Testis (tissue), 2 donors: ENCODE measurements at regions not wholly inside any gene's neighbourhood (a gene's known extent, or its start where the extent isn't known, plus 50 kb on each side); places are given as distances from the start of the nearest gene placed in this dataset.

Experiments
- DNase-seq: peaks from one replicate; pipeline ENCODE4 v3.0.0-alpha.2; 2019
- H3K27ac ChIP-seq, 2 donors: fragments of 200-600 bp; sonication (generic); one replicate each; pipeline ENCODE4 v1.5.1; 2019
- H3K27me3 ChIP-seq: fragments of 200-600 bp; sonication (generic); one replicate; pipeline ENCODE4 v1.5.1; 2019
- H3K36me3 ChIP-seq: fragments of 200-600 bp; sonication (generic); one replicate; pipeline ENCODE4 v1.5.1; 2017; ENCODE audit warnings: low read depth; ENCODE audit errors: missing control alignments
- H3K4me1 ChIP-seq: fragments of 200-600 bp; sonication (generic); one replicate; pipeline ENCODE4 v1.5.1; 2019
- H3K4me3 ChIP-seq, 2 donors: fragments of 200-600 bp; sonication (generic); one replicate each; pipeline ENCODE4 v1.5.1; 2017 to 2019
- H3K9me3 ChIP-seq: fragments of 200-600 bp; sonication (generic); one replicate; pipeline ENCODE4 v1.5.1; 2017
- POLR2A ChIP-seq: fragments of 450-650 bp; IDR thresholded peaks from one replicate; pipeline ENCODE4 v1.6.1; 2017; ENCODE audit warnings: antibody characterized with exemption, mild to moderate bottlenecking, moderate library complexity
- whole genome bisulfite sequencing, 2 donors: methylation state at CpG; one replicate each; pipeline ENCODE4 v1.1.5; 2018; 5-methylcytosine and 5-hydroxymethylcytosine counted together
- intact Hi-C: fragments of 100-400 bp; cut with DNase I; formaldehyde crosslinking; loops from one replicate; pipeline ENCODE4 v1.15.1; 2023; ENCODE audit warnings: low total_unique reads
- TF ChIP-seq, protein P1 (sequence below), 3 experiments: fragments of 450-650 bp in 2 of 3; fragments of 200-600 bp in 1 of 3; sonication (generic) in 1 of 3; IDR thresholded peaks; one replicate each; pipeline ENCODE4 v1.5.1; 2016 to 2019; ENCODE audit warnings: antibody characterized with exemption in 3 of 3, mild to moderate bottlenecking in 2 of 3, moderate library complexity in 1 of 3

- no peak for DNase-seq
- TF ChIP-seq, protein P1, sequence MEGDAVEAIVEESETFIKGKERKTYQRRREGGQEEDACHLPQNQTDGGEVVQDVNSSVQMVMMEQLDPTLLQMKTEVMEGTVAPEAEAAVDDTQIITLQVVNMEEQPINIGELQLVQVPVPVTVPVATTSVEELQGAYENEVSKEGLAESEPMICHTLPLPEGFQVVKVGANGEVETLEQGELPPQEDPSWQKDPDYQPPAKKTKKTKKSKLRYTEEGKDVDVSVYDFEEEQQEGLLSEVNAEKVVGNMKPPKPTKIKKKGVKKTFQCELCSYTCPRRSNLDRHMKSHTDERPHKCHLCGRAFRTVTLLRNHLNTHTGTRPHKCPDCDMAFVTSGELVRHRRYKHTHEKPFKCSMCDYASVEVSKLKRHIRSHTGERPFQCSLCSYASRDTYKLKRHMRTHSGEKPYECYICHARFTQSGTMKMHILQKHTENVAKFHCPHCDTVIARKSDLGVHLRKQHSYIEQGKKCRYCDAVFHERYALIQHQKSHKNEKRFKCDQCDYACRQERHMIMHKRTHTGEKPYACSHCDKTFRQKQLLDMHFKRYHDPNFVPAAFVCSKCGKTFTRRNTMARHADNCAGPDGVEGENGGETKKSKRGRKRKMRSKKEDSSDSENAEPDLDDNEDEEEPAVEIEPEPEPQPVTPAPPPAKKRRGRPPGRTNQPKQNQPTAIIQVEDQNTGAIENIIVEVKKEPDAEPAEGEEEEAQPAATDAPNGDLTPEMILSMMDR (IDR thresholded peaks at IDR 0.05), result no peak
- no peak for TF ChIP-seq POLR2A
- H3K36me3 ChIP-seq, result no peaks in the 10 kb centered on the region
- no peak overlapping the region for H3K4me3 ChIP-seq
- H3K27ac ChIP-seq, result no peak overlapping the region
- intact Hi-C loops, result no loop called here
- H3K9me3 ChIP-seq, result no peaks in the 10 kb centered on the region
- H3K4me1 ChIP-seq, result no peaks in the 10 kb centered on the region
- no peaks in the 10 kb centered on the region for H3K27me3 ChIP-seq
- 83 to 90% methylated on average over 2 of the region's 2 CpGs for WGBS, 2 donors
Observed at GRCh38 chr6:132888701-132889100, 74.3 kb downstream of the RPS12 start.

DNA sequence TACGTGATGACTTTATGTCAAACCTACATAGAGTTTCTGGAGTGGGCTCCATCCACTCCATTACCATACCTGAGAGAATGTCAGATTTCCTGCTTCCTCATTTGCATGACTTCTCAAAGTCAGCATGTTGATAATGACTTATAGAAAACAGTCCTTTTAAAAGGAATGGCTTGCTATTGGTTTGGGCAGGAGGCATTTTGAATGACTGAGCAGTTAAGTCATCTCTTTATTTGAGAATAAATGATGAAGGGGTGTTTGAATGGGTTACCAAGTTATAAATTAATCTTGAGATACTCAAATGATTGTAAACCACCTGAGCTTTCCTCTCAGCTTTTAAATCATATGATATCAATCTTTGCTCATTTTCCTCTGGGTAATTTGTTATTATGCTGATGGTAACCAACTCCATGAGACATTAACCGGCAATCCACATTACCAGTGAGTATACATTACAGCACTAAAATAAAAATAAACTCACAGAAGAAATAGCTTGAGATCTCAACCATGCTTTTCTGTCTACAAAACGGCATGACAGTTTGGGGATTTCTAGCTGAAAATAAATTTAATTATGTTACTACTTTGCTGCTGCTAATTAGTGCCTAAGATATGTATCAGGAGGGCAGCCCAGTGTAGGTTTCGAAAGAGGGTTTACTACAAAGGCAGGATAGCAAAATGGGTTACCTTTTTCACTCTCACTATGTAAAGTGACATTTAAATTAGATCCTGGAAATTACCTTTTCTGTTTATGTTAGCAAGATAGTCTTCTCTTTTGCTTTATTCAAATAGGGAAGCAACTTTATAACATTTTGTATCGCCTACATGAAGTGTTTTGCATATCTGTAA lies 78.8 kb downstream of the RPS12 start:
- Histone ChIP-seq H3K4me1 (no peaks in the 10 kb centered on the region), H3K36me3 (no peaks in the 10 kb centered on the region), H3K9me3 (no peaks in the 10 kb centered on the region), H3K4me3 (no peak overlapping the region), H3K27ac (no peak overlapping the region), H3K27me3 (no peaks in the 10 kb centered on the region)
- intact Hi-C loops, result no loop called here
- no peak for DNase-seq
- 84 to 89% methylated on average over 5 of the region's 5 CpGs for WGBS, 2 donors
- TF ChIP-seq POLR2A, result no peak
- TF ChIP-seq, protein P1 (IDR thresholded peaks at IDR 0.05), result no peak

DNA sequence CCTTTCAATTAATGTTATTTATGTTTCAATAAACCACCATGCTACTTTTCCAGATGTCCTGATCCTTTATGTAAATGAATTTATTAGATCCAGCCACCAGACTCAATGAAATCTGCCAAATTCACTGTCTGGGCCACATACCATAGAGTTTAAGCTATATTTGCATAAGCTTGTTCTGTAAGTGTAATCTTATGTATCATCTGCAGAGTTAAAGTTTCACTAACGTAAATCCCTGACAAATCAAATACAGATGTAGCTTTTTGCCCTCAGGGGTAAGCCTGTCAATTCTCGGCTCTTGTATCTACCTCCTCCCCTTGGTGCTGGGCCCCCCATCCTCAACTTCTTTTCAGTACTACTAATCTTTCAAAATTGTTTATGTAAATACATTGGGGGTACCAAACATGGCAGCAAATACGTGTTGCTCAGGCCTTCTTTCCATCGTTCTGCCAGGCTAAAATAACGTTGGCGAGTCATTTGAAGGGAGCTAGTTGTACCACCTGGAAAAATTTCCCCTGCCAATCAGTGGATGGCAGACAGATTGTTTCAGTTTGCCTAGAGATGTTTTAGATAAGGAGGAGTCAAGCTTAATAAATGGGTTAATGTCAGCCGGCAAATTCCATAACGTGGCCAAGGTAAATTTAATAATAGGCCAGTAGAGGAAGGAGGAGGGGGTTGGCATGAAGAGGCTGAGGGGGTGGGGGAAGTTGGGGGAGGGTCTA lies 79.6 kb downstream of the RPS12 start:
- intact Hi-C loops, result no loop called here
- TF ChIP-seq, protein P1 (IDR thresholded peaks at IDR 0.05), result no peak
- no peak for TF ChIP-seq POLR2A
- Histone ChIP-seq H3K27ac (no peak overlapping the region), H3K27me3 (no peaks in the 10 kb centered on the region), H3K36me3 (no peaks in the 10 kb centered on the region), H3K4me3 (no peak overlapping the region), H3K4me1 (no peaks in the 10 kb centered on the region), H3K9me3 (no peaks in the 10 kb centered on the region)
- no peak for DNase-seq
- WGBS, 2 donors, result 80 to 85% methylated on average over 8 of the region's 8 CpGs

DNA sequence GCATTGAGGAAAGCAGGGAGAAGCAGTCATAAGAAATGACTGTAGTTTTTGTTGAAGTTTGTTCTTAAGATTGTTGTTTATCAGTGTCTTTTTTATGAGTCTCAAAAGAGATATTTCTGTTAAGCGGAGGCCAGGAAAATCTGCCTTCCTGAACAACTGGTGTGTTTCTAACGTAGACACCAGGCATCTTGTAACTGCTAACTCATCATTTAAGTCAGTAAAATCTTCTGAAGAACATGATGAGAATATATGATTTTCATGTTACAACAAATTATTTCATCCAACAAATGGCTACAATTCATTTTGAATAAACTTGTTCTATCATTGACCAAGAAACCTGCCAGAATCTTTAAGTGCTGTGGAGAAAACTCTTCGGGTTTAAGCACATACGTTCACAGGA lies 84.0 kb downstream of the RPS12 start:
- H3K4me3 ChIP-seq, result no peak overlapping the region
- no peak for DNase-seq
- no peak for TF ChIP-seq POLR2A
- TF ChIP-seq, protein P1 (IDR thresholded peaks at IDR 0.05), result no peak
- 84% methylated on average over 4 of the region's 4 CpGs for WGBS, 2 donors
- H3K36me3 ChIP-seq, result no peaks in the 10 kb centered on the region
- H3K27me3 ChIP-seq, result no peaks in the 10 kb centered on the region
- no peak overlapping the region for H3K27ac ChIP-seq
- H3K9me3 ChIP-seq, result no peaks in the 10 kb centered on the region
- H3K4me1 ChIP-seq, result no peaks in the 10 kb centered on the region
- intact Hi-C loops, result no loop called here
